K562 (cell line): ENCODE measurements at regions not wholly inside any gene's neighbourhood (a gene's known extent, or its start where the extent isn't known, plus 50 kb on each side); places are given as distances from the start of the nearest gene placed in this dataset.

ENCODE experiments used
- ATAC-seq: fragments of 200-7000 bp; cut with Tn5 transposase; 3 replicates; pipeline ENCODE4 v1.9.1; 2020; ENCODE audit warnings: moderate library complexity
- BruUV-seq: library from RNA; stranded (reverse); fragments of 400-500 nt; replicated peaks from 2 replicates; lab custom pipeline; 2021; lab: Mats Ljungman, UMichigan
- CTCF ChIA-PET: fragments of 300-600 bp; formaldehyde crosslinking; extraction: SDS; loops from one replicate; lab custom pipeline; 2021; ENCODE audit warnings: low intra/inter-chr PET ratio; lab: Yijun Ruan, JAX
- POLR2A ChIA-PET: fragments of 300-600, 350-650 bp; sonication (Branson Sonifier 250); formaldehyde crosslinking; extraction: SDS; loops from one replicate; lab custom pipeline; 2021; ENCODE audit warnings: antibody characterized with exemption, inconsistent platforms; lab: Yijun Ruan, JAX
- DNase-seq, 4 experiments: peaks; one replicate each; pipeline versions ENCODE4 v3.0.0 to v3.0.0-alpha.2; 2011 to 2018; ENCODE audit warnings: low spot score in 3 of 4, mixed read lengths in 3 of 4; ENCODE audit errors: extremely low read depth in 1 of 4
- FAIRE-seq: peaks from 2 replicates; lab custom pipeline; 2011; peaks lifted over from hg19 to GRCh38; lab: Jason Lieb, UNC
- H2AFZ ChIP-seq: 2 replicates; pipeline ENCODE4 v1.6.0; 2011; ENCODE audit warnings: low read depth, low read length, control low read depth, inconsistent platforms
- H3K27ac ChIP-seq: fragments of 200-600 bp; 3 replicates; pipeline ENCODE4 v1.8.0; 2011; ENCODE audit warnings: low read depth, mild to moderate bottlenecking, control low read depth, inconsistent platforms, low read length, moderate library complexity, mixed read lengths; ENCODE audit errors: extremely low read depth
- H3K27me3 ChIP-seq, 2 experiments: fragments of 300-600 bp in 1 of 2; 2 replicates in 1 of 2; 3 replicates in 1 of 2; pipeline versions ENCODE4 v1.6.0 to v1.8.0; 2011; ENCODE audit warnings: inconsistent platforms in 2 of 2, low read length in 2 of 2, mild to moderate bottlenecking in 1 of 2, mixed read lengths in 1 of 2, moderate library complexity in 1 of 2; ENCODE audit not compliant: control insufficient read depth in 2 of 2, insufficient read depth in 2 of 2
- H3K36me3 ChIP-seq: fragments of 300-600 bp; 3 replicates; pipeline ENCODE4 v1.8.0; 2011; ENCODE audit warnings: mild to moderate bottlenecking, low read length, inconsistent platforms; ENCODE audit not compliant: control insufficient read depth, insufficient read depth
- H3K4me1 ChIP-seq, 2 experiments: fragments of 200-600 bp in 1 of 2; replicated peaks in 1 of 2; 2 replicates in 1 of 2; 3 replicates in 1 of 2; pipeline versions ENCODE4 v1.5.1 to v1.8.0; 2011; ENCODE audit warnings: inconsistent platforms in 2 of 2, low read length in 2 of 2, mild to moderate bottlenecking in 1 of 2, mixed read lengths in 1 of 2, moderate library complexity in 1 of 2; ENCODE audit not compliant: control insufficient read depth in 2 of 2, insufficient read depth in 2 of 2
- H3K4me2 ChIP-seq: 2 replicates; pipeline ENCODE4 v1.6.1; 2011; ENCODE audit warnings: low read length, control low read depth, inconsistent platforms, mixed read lengths; ENCODE audit not compliant: insufficient read depth
- H3K4me3 ChIP-seq: fragments of 200-600 bp; sonication (generic), shearing (Covaris generic); 2 replicates; pipeline ENCODE4 v1.5.1; 2016; ENCODE audit warnings: control low read depth, inconsistent platforms
- H3K79me2 ChIP-seq: fragments of 200-600 bp; 3 replicates; pipeline ENCODE4 v1.8.0; 2011; ENCODE audit warnings: low read length, inconsistent platforms; ENCODE audit not compliant: control insufficient read depth, insufficient read depth
- H3K9ac ChIP-seq, 2 experiments: 2 replicates each; pipeline versions ENCODE4 v1.6.0 to v1.6.1; 2011; ENCODE audit warnings: low read depth in 2 of 2, low read length in 2 of 2, control low read depth in 1 of 2, inconsistent platforms in 1 of 2, mild to moderate bottlenecking in 1 of 2, mixed read lengths in 1 of 2; ENCODE audit not compliant: insufficient read depth in 1 of 2
- H3K9me1 ChIP-seq: one replicate; pipeline ENCODE4 v1.6.0; 2011; ENCODE audit warnings: inconsistent platforms, mild to moderate bottlenecking, low read length, moderate library complexity; ENCODE audit not compliant: control insufficient read depth, insufficient read depth
- H3K9me3 ChIP-seq: replicated peaks from 2 replicates; pipeline ENCODE4 v1.5.1; 2011; ENCODE audit warnings: low read depth, low read length, inconsistent platforms; ENCODE audit not compliant: control insufficient read depth, insufficient read depth
- H4K20me1 ChIP-seq: replicated peaks from 2 replicates; pipeline ENCODE4 v1.6.1; 2011; ENCODE audit warnings: low read length, inconsistent platforms, mixed read lengths; ENCODE audit not compliant: control insufficient read depth, insufficient read depth
- ARID2 ChIP-seq: fragments of 450-650 bp; IDR thresholded peaks from 2 replicates; pipeline ENCODE4 v1.6.1; 2017; ENCODE audit warnings: antibody characterized with exemption, mild to moderate bottlenecking
- ILF3 ChIP-seq: fragments of 450-650 bp; IDR thresholded peaks from 2 replicates; pipeline ENCODE4 v1.6.1; 2018; ENCODE audit warnings: antibody characterized with exemption, mild to moderate bottlenecking, moderate library complexity, borderline replicate concordance
- LARP7 ChIP-seq: fragments of 450-650 bp; IDR thresholded peaks from 2 replicates; pipeline ENCODE4 v1.6.1; 2016
- MBD2 ChIP-seq: sonication (generic); IDR thresholded peaks from 2 replicates; pipeline ENCODE4 v1.6.1; 2016; ENCODE audit warnings: low read depth, borderline replicate concordance
- SNAPC5 ChIP-seq: fragments of 250-450 bp; sonication (Bioruptor Pico); IDR thresholded peaks from 2 replicates; pipeline ENCODE4 v1.8.0; 2021; ENCODE audit warnings: moderate library complexity, mild to moderate bottlenecking, inconsistent platforms
- SOX6 ChIP-seq: fragments of 450-650 bp; IDR thresholded peaks from 2 replicates; pipeline ENCODE4 v1.6.1; 2014; ENCODE audit warnings: mild to moderate bottlenecking
- STAG1 ChIP-seq: sonication (generic); formaldehyde crosslinking; IDR thresholded peaks from 2 replicates; pipeline ENCODE4 v1.5.0; 2020; ENCODE audit warnings: missing genetic modification reagents, borderline replicate concordance
- ZBTB11 ChIP-seq, 3 experiments: fragments of 200-800 bp in 1 of 3; fragments of 250-450 bp in 1 of 3; fragments of 450-650 bp in 1 of 3; sonication (Bioruptor Pico) in 1 of 3; sonication (Bioruptor generic) in 1 of 3; formaldehyde crosslinking in 1 of 3; IDR thresholded peaks; 2 replicates each; pipeline versions ENCODE4 v1.6.1 to v1.8.0; 2016 to 2022; ENCODE audit warnings: mild to moderate bottlenecking in 2 of 3, missing genetic modification characterization in 2 of 3, missing compliant biosample characterization in 1 of 3, moderate library complexity in 1 of 3
- ZBTB34 ChIP-seq: fragments of 250-450 bp; sonication (Bioruptor Pico); IDR thresholded peaks from 2 replicates; pipeline ENCODE4 v1.8.0; 2021; ENCODE audit warnings: mild to moderate bottlenecking, moderate library complexity
- WGBS: fragments of 100-300 bp; shearing (Covaris generic); methylation state at CpG from one replicate; pipeline ENCODE4 v1.1.6; 2016; ENCODE audit warnings: low coverage, mixed read lengths; ENCODE audit not compliant: insufficient coverage; ENCODE audit errors: missing lambda C conversion rate; 5-methylcytosine and 5-hydroxymethylcytosine counted together
- in situ Hi-C: fragments of 300-500 bp; cut with MboI; formaldehyde crosslinking; loops from 4 replicates; pipeline ENCODE4 v1.15.0; 2018; ENCODE audit warnings: inconsistent platforms, mixed read lengths
- intact Hi-C: fragments of 100-400 bp; cut with micrococcal nuclease; formaldehyde crosslinking; loops from 2 replicates; pipeline ENCODE4 v1.14.2; 2022

GRCh38 chr1:102098536-102098935, 101.8 kb upstream of the OLFM3 start:
- H3K27ac ChIP-seq, result no peak overlapping the region
- TF ChIP-seq STAG1 (CRISPR knock-in tag) (no peak), ZBTB11 (CRISPR knock-in tag; IDR thresholded peaks at IDR 0.05) (no peak), SNAPC5 (CRISPR knock-in tag) (no peak), MBD2 (no peak), LARP7 (no peak), SOX6 (no peak), ZBTB34 (CRISPR knock-in tag) (no peak), ARID2 (no peak), ILF3 (no peak)
- TF ChIP-seq, all 486 proteins: peak for 0
- Histone ChIP-seq H2AFZ (no peak overlapping the region), H3K79me2 (no peaks in the 10 kb centered on the region), H3K27me3 (no peaks in the 10 kb centered on the region), H3K9me3 (no peaks in the 10 kb centered on the region; the same call in 1 of the 2 replicates), H3K4me1 (no peaks in the 10 kb centered on the region), H3K36me3 (no peaks in the 10 kb centered on the region), H4K20me1 (no peaks in the 10 kb centered on the region), H3K9me1 (no peaks in the 10 kb centered on the region), H3K9ac (no peak overlapping the region), H3K4me2 (no peak overlapping the region), H3K4me3 (no peak overlapping the region)
- FAIRE-seq (no peak), DNase-seq (no peak), ATAC-seq (no peak)
- ChIA-PET CTCF (no interaction called here), POLR2A (no interaction called here)
- WGBS, result 7% methylated on average over 3 of the region's 3 CpGs
- in situ Hi-C loops (no loop called here), intact Hi-C loops (no loop called here)
- no TSS peak for BruUV-seq
